GM23248 (cell line): ENCODE measurements at regions not wholly inside any gene's neighbourhood (a gene's known extent, or its start where the extent isn't known, plus 50 kb on each side); places are given as distances from the start of the nearest gene placed in this dataset.

Source experiments
- DNase-seq: peaks from one replicate; pipeline ENCODE4 v3.0.0-alpha.2; 2015
- H2AFZ ChIP-seq: fragments of 200-600 bp; sonication (generic); 2 replicates; pipeline ENCODE4 v1.6.1; 2016; ENCODE audit warnings: antibody characterized with exemption
- H3F3A ChIP-seq: fragments of 200-600 bp; sonication (generic); 2 replicates; pipeline ENCODE4 v1.6.1; 2016; ENCODE audit warnings: mild to moderate bottlenecking, antibody characterized with exemption, mixed run types; ENCODE audit not compliant: insufficient read depth
- H3K27ac ChIP-seq: fragments of 200-600 bp; sonication (generic); 2 replicates; pipeline ENCODE4 v1.5.1; 2016; ENCODE audit warnings: mild to moderate bottlenecking
- H3K27me3 ChIP-seq: fragments of 200-600 bp; sonication (generic); replicated peaks from 2 replicates; pipeline ENCODE4 v1.6.1; 2016; ENCODE audit warnings: mild to moderate bottlenecking; ENCODE audit not compliant: insufficient read depth
- H3K36me3 ChIP-seq: fragments of 200-600 bp; sonication (generic); 2 replicates; pipeline ENCODE4 v1.6.1; 2016; ENCODE audit warnings: low read depth, mild to moderate bottlenecking
- H3K4me1 ChIP-seq: fragments of 200-600 bp; sonication (generic); 2 replicates; pipeline ENCODE4 v1.6.1; 2016; ENCODE audit warnings: mild to moderate bottlenecking; ENCODE audit not compliant: insufficient read depth
- H3K4me2 ChIP-seq: fragments of 200-600 bp; sonication (generic); one replicate; pipeline ENCODE4 v1.6.1; 2016; ENCODE audit warnings: mild to moderate bottlenecking; ENCODE audit not compliant: unreplicated experiment
- H3K4me3 ChIP-seq: fragments of 200-600 bp; sonication (generic); 2 replicates; pipeline ENCODE4 v1.5.1; 2016; ENCODE audit warnings: mild to moderate bottlenecking
- H3K79me2 ChIP-seq: fragments of 200-600 bp; sonication (generic); 2 replicates; pipeline ENCODE4 v1.6.1; 2016; ENCODE audit warnings: mild to moderate bottlenecking; ENCODE audit not compliant: insufficient read depth
- H3K9ac ChIP-seq: fragments of 200-600 bp; sonication (generic); 2 replicates; pipeline ENCODE4 v1.6.1; 2016; ENCODE audit warnings: mild to moderate bottlenecking
- H3K9me2 ChIP-seq: fragments of 200-600 bp; sonication (generic); 2 replicates; pipeline ENCODE4 v1.6.1; 2016; ENCODE audit warnings: mixed run types, mild to moderate bottlenecking, moderate library complexity; ENCODE audit not compliant: insufficient read depth
- H3K9me3 ChIP-seq: fragments of 200-600 bp; sonication (generic); one replicate; pipeline ENCODE4 v1.6.1; 2017; ENCODE audit warnings: low read depth
- H4K20me1 ChIP-seq: fragments of 200-600 bp; sonication (generic); 2 replicates; pipeline ENCODE4 v1.6.0; 2016; ENCODE audit not compliant: insufficient read depth
- EZH2 ChIP-seq: fragments of 200-600 bp; sonication (generic); IDR thresholded peaks from 2 replicates; pipeline ENCODE4 v1.6.1; 2018; ENCODE audit warnings: antibody characterized with exemption, mild to moderate bottlenecking; ENCODE audit not compliant: insufficient read depth, poor library complexity, severe bottlenecking
- EZH2phosphoT487 ChIP-seq: fragments of 200-600 bp; sonication (generic); IDR thresholded peaks from 2 replicates; pipeline ENCODE4 v1.6.1; 2018; ENCODE audit warnings: antibody characterized with exemption, moderate library complexity, mild to moderate bottlenecking, low read depth; ENCODE audit not compliant: insufficient read depth
- WGBS, 2 experiments: methylation state at CpG; one replicate each; pipeline ENCODE4 v1.1.6; 2015 to 2017; ENCODE audit warnings: low lambda C conversion rate in 2 of 2, low coverage in 1 of 2; ENCODE audit errors: missing lambda C conversion rate in 2 of 2; 5-methylcytosine and 5-hydroxymethylcytosine counted together
- in situ Hi-C: fragments of 300-500 bp; cut with MboI; formaldehyde crosslinking; loops from 2 replicates; pipeline ENCODE4 v1.15.0; 2020

GRCh38 chr5:122713041-122713440 lies 61.8 kb upstream of the SNX2 start:
- no peak overlapping the region for H3K4me2 ChIP-seq
- H3K4me1 ChIP-seq, result no peaks in the 10 kb centered on the region; the same call in 1 of the 2 replicates
- H2AFZ ChIP-seq, result no peak overlapping the region
- no peak overlapping the region for H3K27ac ChIP-seq
- no peaks in the 10 kb centered on the region for H3K36me3 ChIP-seq
- H3F3A ChIP-seq, result peaks cover 10% of the 10 kb centered on the region; the same call in 1 of the 2 replicates
- TF ChIP-seq EZH2 (no peak), EZH2phosphoT487 (no peak)
- no peaks in the 10 kb centered on the region for H3K9me2 ChIP-seq
- no peaks in the 10 kb centered on the region for H4K20me1 ChIP-seq
- in situ Hi-C loops, result no loop called here
- H3K9me3 ChIP-seq, result no peaks in the 10 kb centered on the region
- H3K9ac ChIP-seq, result no peak overlapping the region
- no peaks in the 10 kb centered on the region for H3K27me3 ChIP-seq
- no peak for DNase-seq
- H3K79me2 ChIP-seq, result no peaks in the 10 kb centered on the region
- 92 to 93% methylated on average over 3 of the region's 3 CpGs for WGBS, 2 experiments
- H3K4me3 ChIP-seq, result no peak overlapping the region

GRCh38 chr5:122715095-122715494 lies 59.8 kb upstream of the SNX2 start:
- no peaks in the 10 kb centered on the region for H3K9me3 ChIP-seq
- H3K4me2 ChIP-seq, result peak overlapping the region; percentile 53
- DNase-seq, result peak; percentile 62
- no peaks in the 10 kb centered on the region for H3K27me3 ChIP-seq
- no peaks in the 10 kb centered on the region; the same call in 1 of the 2 replicates for H3K4me1 ChIP-seq
- peak overlapping the region; percentile 43; the same call in 1 of the 2 replicates for H2AFZ ChIP-seq
- no peaks in the 10 kb centered on the region for H3K36me3 ChIP-seq
- no peaks in the 10 kb centered on the region for H3K9me2 ChIP-seq
- H3F3A ChIP-seq, result peaks cover 10% of the 10 kb centered on the region; the same call in 1 of the 2 replicates
- 0% methylated on average over 1 of the region's 1 CpG for WGBS, 2 experiments
- in situ Hi-C loops, result no loop called here
- no peak overlapping the region for H3K4me3 ChIP-seq
- H3K27ac ChIP-seq, result peak overlapping the region; percentile 29; the same call in 1 of the 2 replicates
- H3K9ac ChIP-seq, result no peak overlapping the region
- no peak for TF ChIP-seq EZH2phosphoT487
- TF ChIP-seq EZH2, result no peak
- no peaks in the 10 kb centered on the region for H3K79me2 ChIP-seq
- H4K20me1 ChIP-seq, result no peaks in the 10 kb centered on the region

- Histone ChIP-seq H3K4me2 (no peak overlapping the region), H3K79me2 (no peaks in the 10 kb centered on the region), H3K27me3 (no peaks in the 10 kb centered on the region), H3K36me3 (no peaks in the 10 kb centered on the region), H2AFZ (no peak overlapping the region), H3K27ac (no peak overlapping the region), H3K4me3 (no peak overlapping the region), H3K4me1 (peaks cover 6% of the 10 kb centered on the region), H3K9ac (no peak overlapping the region), H3K9me3 (no peaks in the 10 kb centered on the region), H3F3A (peaks cover 10% of the 10 kb centered on the region), H3K9me2 (no peaks in the 10 kb centered on the region), H4K20me1 (no peaks in the 10 kb centered on the region)
- in situ Hi-C loops, result no loop called here
- TF ChIP-seq EZH2 (no peak), EZH2phosphoT487 (no peak)
- no peak for DNase-seq
Observed at GRCh38 chr5:122718611-122719010, 56.3 kb upstream of the SNX2 start.

- DNase-seq, result no peak
- no peak for TF ChIP-seq EZH2phosphoT487
- TF ChIP-seq EZH2, result no peak
- H3K4me1 ChIP-seq, result peaks cover 15% of the 10 kb centered on the region
- 91 to 98% methylated on average over 3 of the region's 3 CpGs for WGBS, 2 experiments
- H2AFZ ChIP-seq, result no peak overlapping the region
- H3K4me3 ChIP-seq, result no peak overlapping the region
- peaks cover 10% of the 10 kb centered on the region; the same call in 1 of the 2 replicates for H3F3A ChIP-seq
- no peaks in the 10 kb centered on the region for H3K27me3 ChIP-seq
- in situ Hi-C loops, result no loop called here
- H3K79me2 ChIP-seq, result no peaks in the 10 kb centered on the region
- H3K9ac ChIP-seq, result no peak overlapping the region
- H3K9me2 ChIP-seq, result no peaks in the 10 kb centered on the region
- no peaks in the 10 kb centered on the region for H4K20me1 ChIP-seq
- H3K36me3 ChIP-seq, result no peaks in the 10 kb centered on the region
- H3K4me2 ChIP-seq, result no peak overlapping the region
- no peak overlapping the region for H3K27ac ChIP-seq
- no peaks in the 10 kb centered on the region for H3K9me3 ChIP-seq
Observed at GRCh38 chr5:122719991-122720746, 54.7 kb upstream of the SNX2 start.
